CD4-positive, alpha-beta memory T cell (primary cell): ENCODE measurements at regions not wholly inside any gene's neighbourhood (a gene's known extent, or its start where the extent isn't known, plus 50 kb on each side); places are given as distances from the start of the nearest gene placed in this dataset.

Experiments
- CTCF ChIA-PET: fragments of 350-600 bp; sonication (Branson Sonifier 250); formaldehyde crosslinking; loops from one replicate; lab custom pipeline; 2021; ENCODE audit warnings: inconsistent platforms; ENCODE audit not compliant: partially characterized antibody; lab: Charles Lee
- POLR2A ChIA-PET: fragments of 350-600 bp; sonication (Branson Sonifier 250); formaldehyde crosslinking; loops from one replicate; lab custom pipeline; 2021; ENCODE audit not compliant: partially characterized antibody; lab: Charles Lee
- DNase-seq, 5 donors: peaks; one replicate each; pipeline versions ENCODE4 v3.0.0 to v3.0.0-alpha.2; 2020 to 2022; ENCODE audit warnings: mixed read lengths in 1 of 5
- H3K27ac ChIP-seq: one replicate; pipeline ENCODE4 v1.7.0; 2013; ENCODE audit warnings: low read depth, low read length
- H3K27me3 ChIP-seq: 2 replicates; pipeline ENCODE4 v1.7.0; 2013; ENCODE audit warnings: mild to moderate bottlenecking, low read length, moderate library complexity; ENCODE audit not compliant: insufficient read depth
- H3K36me3 ChIP-seq: 2 replicates; pipeline ENCODE4 v1.7.0; 2013; ENCODE audit warnings: mild to moderate bottlenecking, low read length, moderate library complexity; ENCODE audit not compliant: insufficient read depth
- H3K4me1 ChIP-seq: 2 replicates; pipeline ENCODE4 v1.7.0; 2013; ENCODE audit warnings: mild to moderate bottlenecking, low read length, moderate library complexity; ENCODE audit not compliant: insufficient read depth
- H3K4me3 ChIP-seq, 2 donors: one replicate each; pipeline ENCODE4 v1.7.0; 2013; ENCODE audit warnings: low read length in 2 of 2, mild to moderate bottlenecking in 1 of 2
- H3K9me3 ChIP-seq, 2 donors: one replicate each; pipeline ENCODE4 v1.7.0; 2013; ENCODE audit warnings: low read length in 2 of 2, control low read depth in 1 of 2; ENCODE audit not compliant: control insufficient read depth in 1 of 2
- H3K27ac Mint-ChIP-seq, 7 donors: one replicate each; pipeline ENCODE4 v1.8.0; 2020 to 2021; ENCODE audit warnings: mixed read lengths in 7 of 7, mild to moderate bottlenecking in 6 of 7, inconsistent platforms in 3 of 7, moderate library complexity in 3 of 7
- H3K27me3 Mint-ChIP-seq, 2 donors: one replicate each; pipeline ENCODE4 v1.8.0; 2020 to 2021; ENCODE audit warnings: mixed read lengths in 2 of 2
- H3K36me3 Mint-ChIP-seq, 2 donors: one replicate each; pipeline ENCODE4 v1.8.0; 2020 to 2021; ENCODE audit warnings: mixed read lengths in 2 of 2, inconsistent platforms in 1 of 2, mild to moderate bottlenecking in 1 of 2
- H3K4me1 Mint-ChIP-seq, 4 donors: one replicate each; pipeline ENCODE4 v1.8.0; 2020 to 2021; ENCODE audit warnings: mixed read lengths in 4 of 4, mild to moderate bottlenecking in 1 of 4
- H3K4me3 Mint-ChIP-seq, 8 donors: one replicate each; pipeline ENCODE4 v1.8.0; 2020 to 2021; ENCODE audit warnings: mixed read lengths in 8 of 8, mild to moderate bottlenecking in 7 of 8, moderate library complexity in 6 of 8, inconsistent platforms in 3 of 8
- H3K9me3 Mint-ChIP-seq, 8 donors: one replicate each; pipeline ENCODE4 v1.8.0; 2020 to 2021; ENCODE audit warnings: mixed read lengths in 8 of 8, mild to moderate bottlenecking in 5 of 8, inconsistent platforms in 3 of 8, moderate library complexity in 1 of 8
- intact Hi-C: fragments of 100-400 bp; cut with micrococcal nuclease; formaldehyde crosslinking; loops from one replicate; pipeline ENCODE4 v1.15.1; 2023

GRCh38 chr10:91153508-91153907 is 67.0 kb upstream of the PCGF5 start:
- H3K27me3 Mint-ChIP-seq = no peaks in the 10 kb centered on the region
- no peak overlapping the region for H3K27ac Mint-ChIP-seq
- no peaks in the 10 kb centered on the region for H3K9me3 Mint-ChIP-seq
- H3K4me3 Mint-ChIP-seq = no peak overlapping the region
- POLR2A ChIA-PET = no interaction called here
- Histone ChIP-seq H3K4me3 (no peak overlapping the region), H3K27ac (no peak overlapping the region), H3K36me3 (no peaks in the 10 kb centered on the region), H3K27me3 (no peaks in the 10 kb centered on the region), H3K9me3 (no peaks in the 10 kb centered on the region), H3K4me1 (no peaks in the 10 kb centered on the region)
- intact Hi-C loops = no loop called here
- peak in 1 of 5 donors; percentile 40 for DNase-seq
- CTCF ChIA-PET = interaction anchor here (1.7 kb wide), 1 partner anchor 64 kb away, joined by 4 read pairs; no protein-coding TSS in a partner anchor
- no peaks in the 10 kb centered on the region for H3K36me3 Mint-ChIP-seq
- H3K4me1 Mint-ChIP-seq = no peaks in the 10 kb centered on the region

- no peaks in the 10 kb centered on the region for H3K27me3 ChIP-seq
- no peaks in the 10 kb centered on the region for H3K4me1 ChIP-seq
- no peaks in the 10 kb centered on the region for H3K36me3 ChIP-seq
- Mint-ChIP-seq H3K4me1 (peaks cover 0 to 3% (median under 1%) of the 10 kb centered on the region in 4 donors), H3K4me3 (no peak overlapping the region), H3K9me3 (no peaks in the 10 kb centered on the region), H3K27ac (no peak overlapping the region), H3K27me3 (no peaks in the 10 kb centered on the region), H3K36me3 (no peaks in the 10 kb centered on the region)
- H3K27ac ChIP-seq = no peak overlapping the region
- no peak for DNase-seq
- no peaks in the 10 kb centered on the region for H3K9me3 ChIP-seq
- CTCF ChIA-PET = no interaction called here
- intact Hi-C loops = no loop called here
- no peak overlapping the region for H3K4me3 ChIP-seq
- POLR2A ChIA-PET = no interaction called here
These were observed 65.6 kb upstream of the PCGF5 start for GRCh38 chr10:91154842-91155241.

DNA sequence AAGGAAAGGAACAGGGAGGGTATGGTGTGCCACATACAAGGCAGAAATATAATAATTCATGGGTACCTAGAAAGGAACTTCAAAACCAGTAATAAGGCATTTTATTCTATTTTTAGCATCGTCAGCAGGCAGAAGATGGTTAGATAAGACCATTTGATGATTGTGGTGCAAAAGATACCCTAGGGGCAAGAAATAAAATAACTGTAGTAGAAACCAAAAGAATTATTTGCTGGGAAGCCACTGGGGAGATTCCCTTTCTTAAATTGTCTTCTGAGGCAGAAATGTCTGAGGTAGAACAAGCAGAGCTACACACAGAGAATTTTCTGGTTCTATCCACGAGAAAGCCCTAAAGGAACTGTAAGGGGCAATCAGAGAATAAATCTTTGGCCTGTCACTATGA is 64.3 kb upstream of the PCGF5 start:
- Mint-ChIP-seq H3K4me1 (peaks cover 0 to 10% (median 7%) of the 10 kb centered on the region in 4 donors), H3K9me3 (no peaks in the 10 kb centered on the region), H3K27ac (no peak overlapping the region), H3K4me3 (no peak overlapping the region), H3K27me3 (no peaks in the 10 kb centered on the region), H3K36me3 (no peaks in the 10 kb centered on the region)
- POLR2A ChIA-PET = no interaction called here
- intact Hi-C loops = no loop called here
- no peak for DNase-seq
- H3K27ac ChIP-seq = no peak overlapping the region
- no peaks in the 10 kb centered on the region for H3K36me3 ChIP-seq
- CTCF ChIA-PET = no interaction called here
- H3K4me1 ChIP-seq = no peaks in the 10 kb centered on the region
- no peaks in the 10 kb centered on the region for H3K27me3 ChIP-seq
- no peak overlapping the region for H3K4me3 ChIP-seq
- no peaks in the 10 kb centered on the region for H3K9me3 ChIP-seq

DNA sequence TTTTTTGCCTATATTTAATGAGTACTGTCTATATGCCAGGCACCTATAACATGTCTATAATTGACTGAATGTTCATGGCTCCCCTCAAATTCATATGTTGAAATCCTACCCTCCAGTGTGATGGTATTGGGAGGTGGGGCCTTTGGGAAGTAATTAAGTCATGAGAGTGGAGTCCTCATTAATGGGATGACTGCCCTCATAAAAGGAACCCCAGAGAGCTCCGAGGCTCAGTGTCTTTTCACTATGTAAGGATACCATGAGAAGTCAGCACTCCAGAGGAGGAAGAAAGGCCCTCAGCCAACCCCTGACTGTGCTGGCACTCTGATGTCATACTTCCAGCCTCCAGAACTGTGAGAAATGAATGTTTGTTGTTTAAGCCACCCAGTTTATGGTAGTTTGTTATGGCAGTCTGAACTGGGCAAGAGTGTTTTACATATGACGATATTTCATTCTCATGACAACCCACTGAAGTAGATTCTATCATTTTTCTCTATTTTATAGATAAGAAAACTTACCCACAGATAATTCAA is 61.1 kb upstream of the PCGF5 start:
- Histone ChIP-seq H3K4me3 (no peak overlapping the region), H3K27me3 (no peaks in the 10 kb centered on the region), H3K9me3 (no peaks in the 10 kb centered on the region), H3K4me1 (peaks cover 12% of the 10 kb centered on the region), H3K36me3 (no peaks in the 10 kb centered on the region), H3K27ac (no peak overlapping the region)
- peaks cover 0 to 10% of the 10 kb centered on the region in 2 donors for H3K36me3 Mint-ChIP-seq
- DNase-seq = no peak
- no peaks in the 10 kb centered on the region for H3K27me3 Mint-ChIP-seq
- H3K27ac Mint-ChIP-seq = peak overlapping the region in 2 of 7 donors; percentile 36 to 72
- no peak overlapping the region for H3K4me3 Mint-ChIP-seq
- intact Hi-C loops = no loop called here
- peaks cover 0 to 1% (median 0%) of the 10 kb centered on the region in 8 donors for H3K9me3 Mint-ChIP-seq
- ChIA-PET CTCF (no interaction called here), POLR2A (no interaction called here)
- H3K4me1 Mint-ChIP-seq = peaks cover 6 to 30% (median 20%) of the 10 kb centered on the region in 4 donors

- Mint-ChIP-seq H3K4me1 (peaks cover 25 to 52% (median 38%) of the 10 kb centered on the region in 4 donors), H3K9me3 (peaks cover 0 to 1% (median 0%) of the 10 kb centered on the region in 8 donors)
- CTCF ChIA-PET = interaction anchor here (0.7 to 3.3 kb wide), 8 partner anchors 11 to 1686 kb away, joined by 3 to 16 read pairs (median 3); partner anchors contain the start of gene EXOC6
These were observed 58.4 kb upstream of the PCGF5 start for GRCh38 chr10:91162050-91162494.

DNA sequence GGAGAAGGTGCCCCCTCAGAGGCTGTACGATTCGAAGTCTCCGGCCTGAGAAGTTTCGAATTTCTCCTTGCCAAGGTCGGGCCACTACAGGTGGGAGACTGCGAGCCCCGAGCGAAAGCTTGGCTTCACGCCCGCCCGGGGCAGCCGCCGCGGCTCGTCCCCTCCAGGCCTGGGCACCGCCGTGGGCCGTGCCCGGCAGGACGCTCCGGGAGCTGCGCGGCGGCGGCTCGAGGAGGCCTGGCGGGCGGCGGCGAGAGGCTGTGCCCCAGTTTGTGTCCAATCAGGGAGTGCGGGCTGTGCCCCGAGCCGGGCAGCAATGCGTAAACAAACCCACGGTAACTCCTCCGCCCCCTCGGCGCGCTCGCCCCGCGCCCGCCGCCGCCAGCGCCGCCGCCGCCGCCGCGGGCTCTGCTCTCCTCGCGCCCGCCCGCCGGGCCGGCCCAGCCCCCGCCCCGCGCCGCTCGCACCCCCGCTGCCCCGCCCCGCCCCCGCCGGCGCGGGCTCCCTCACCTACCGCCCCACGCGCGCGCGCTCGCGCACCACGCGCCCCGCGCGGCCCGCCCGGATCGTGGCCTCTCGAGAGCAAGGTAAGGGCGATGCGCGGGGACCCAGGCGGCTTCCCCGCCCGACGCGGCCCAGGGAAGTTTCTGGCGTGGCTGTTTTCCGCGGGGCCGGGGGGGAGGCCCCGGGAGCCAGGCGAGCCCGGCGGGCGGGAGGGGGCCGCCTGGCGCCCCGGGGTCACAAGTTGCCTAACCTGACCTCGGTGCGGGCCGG is 57.8 kb upstream of the PCGF5 start:
- peaks cover 5 to 11% of the 10 kb centered on the region in 2 donors for H3K36me3 Mint-ChIP-seq
- Histone ChIP-seq H3K4me1 (peaks cover 42% of the 10 kb centered on the region), H3K36me3 (no peaks in the 10 kb centered on the region), H3K9me3 (no peaks in the 10 kb centered on the region), H3K27ac (peak overlapping the region; percentile 87), H3K4me3 (peak overlapping the region; percentile 25 to 73), H3K27me3 (no peaks in the 10 kb centered on the region)
- ChIA-PET POLR2A (interaction anchor here (0.5 to 5.3 kb wide), 31 partner anchors 10 to 1430 kb away, joined by 3 to 120 read pairs (median 4); partner anchors contain the start of genes BTAF1, HECTD2, KIF11 and PCGF5), CTCF (interaction anchor here (0.7 to 3.3 kb wide), 13 partner anchors 12 to 1685 kb away, joined by 3 to 20 read pairs (median 3); partner anchors contain the start of genes EXOC6 and PCGF5)
- H3K4me1 Mint-ChIP-seq = peaks cover 29 to 58% (median 43%) of the 10 kb centered on the region in 4 donors
- H3K27ac Mint-ChIP-seq = peak overlapping the region; percentile 89 to 99 (median 94)
- peak overlapping the region; percentile 80 to 93 (median 88) for H3K4me3 Mint-ChIP-seq
- H3K27me3 Mint-ChIP-seq = no peaks in the 10 kb centered on the region
- DNase-seq = peak; percentile 80 to 84 (median 84)
- H3K9me3 Mint-ChIP-seq = peaks cover 0 to 3% (median 0%) of the 10 kb centered on the region in 8 donors
- intact Hi-C loops = loop anchor here (1.0 to 10.0 kb wide), 9 partner anchors 39 to 1682 kb away; partner anchors contain the start of genes EXOC6, HECTD2, KIF11 and KIF20B

More at GRCh38 chr10:91162050-91162494, 58.4 kb upstream of the PCGF5 start:
- intact Hi-C loops = loop anchor here (2.0 to 10.0 kb wide), 4 partner anchors 290 to 1683 kb away; partner anchors contain the start of genes EXOC6, KIF11 and RPP30
- Histone ChIP-seq H3K4me3 (peak overlapping the region; percentile 25 to 63), H3K27ac (peak overlapping the region; percentile 87), H3K4me1 (peaks cover 38% of the 10 kb centered on the region), H3K27me3 (no peaks in the 10 kb centered on the region), H3K9me3 (no peaks in the 10 kb centered on the region), H3K36me3 (no peaks in the 10 kb centered on the region)
- H3K36me3 Mint-ChIP-seq = peaks cover 0 to 10% of the 10 kb centered on the region in 2 donors
- DNase-seq = peak in 3 of 5 donors; percentile 6 to 14 (median 8)
- peak overlapping the region; percentile 79 to 92 (median 86) for H3K4me3 Mint-ChIP-seq
- no peaks in the 10 kb centered on the region for H3K27me3 Mint-ChIP-seq
- POLR2A ChIA-PET = interaction anchor here (0.7 to 5.3 kb wide), 21 partner anchors 10 to 1431 kb away, joined by 3 to 120 read pairs (median 4); partner anchors contain the start of genes HECTD2, KIF11, PCGF5 and TNKS2
- peak overlapping the region; percentile 92 to 99 (median 94) for H3K27ac Mint-ChIP-seq
